GM23338 (cell line): ENCODE measurements at regions not wholly inside any gene's neighbourhood (a gene's known extent, or its start where the extent isn't known, plus 50 kb on each side); places are given as distances from the start of the nearest gene placed in this dataset.
A peak's percentile ranks its signal among the peaks of the same experiment; 100 is the strongest.

Source experiments
- ATAC-seq: fragments of 200-7000 bp; cut with Tn5 transposase; 3 replicates; pipeline ENCODE4 v1.9.1; 2020
- DNase-seq: peaks from one replicate; pipeline ENCODE4 v3.0.0-alpha.2; 2015; ENCODE audit warnings: low spot score
- H2AFZ ChIP-seq: fragments of 200-600 bp; sonication (generic); 2 replicates; pipeline ENCODE4 v1.8.0; 2016; ENCODE audit warnings: antibody characterized with exemption, mild to moderate bottlenecking, moderate library complexity
- H3F3A ChIP-seq: fragments of 200-600 bp; sonication (generic); replicated peaks from 2 replicates; pipeline ENCODE4 v1.8.0; 2017; ENCODE audit warnings: antibody characterized with exemption, mixed run types, low read depth
- H3K27ac ChIP-seq: fragments of 200-600 bp; sonication (generic); 2 replicates; pipeline ENCODE4 v1.6.1; 2016; ENCODE audit warnings: low read depth
- H3K27me3 ChIP-seq: fragments of 200-600 bp; sonication (generic); 2 replicates; pipeline ENCODE4 v1.8.0; 2016; ENCODE audit warnings: mild to moderate bottlenecking, mixed run types, moderate library complexity; ENCODE audit not compliant: insufficient read depth
- H3K36me3 ChIP-seq: fragments of 200-600 bp; sonication (generic); 2 replicates; pipeline ENCODE4 v1.8.0; 2016; ENCODE audit warnings: mild to moderate bottlenecking; ENCODE audit not compliant: insufficient read depth
- H3K4me1 ChIP-seq: fragments of 200-600 bp; sonication (generic); 2 replicates; pipeline ENCODE4 v1.8.0; 2016; ENCODE audit warnings: mild to moderate bottlenecking, moderate library complexity; ENCODE audit not compliant: insufficient read depth
- H3K4me2 ChIP-seq: fragments of 200-600 bp; sonication (generic); 2 replicates; pipeline ENCODE4 v1.7.1; 2017; ENCODE audit warnings: mixed run types
- H3K4me3 ChIP-seq: fragments of 200-600 bp; sonication (generic); 2 replicates; pipeline ENCODE4 v1.6.1; 2016; ENCODE audit warnings: mixed run types
- H3K79me2 ChIP-seq: fragments of 200-600 bp; sonication (generic); replicated peaks from 2 replicates; pipeline ENCODE4 v1.8.0; 2017; ENCODE audit warnings: mild to moderate bottlenecking; ENCODE audit not compliant: insufficient read depth
- H3K9me2 ChIP-seq: fragments of 200-600 bp; sonication (generic); 2 replicates; pipeline ENCODE4 v1.8.0; 2017; ENCODE audit not compliant: insufficient read depth
- H4K20me1 ChIP-seq: fragments of 200-600 bp; sonication (generic); replicated peaks from 2 replicates; pipeline ENCODE4 v1.8.0; 2017; ENCODE audit warnings: mild to moderate bottlenecking; ENCODE audit not compliant: insufficient read depth
- H3K27ac Mint-ChIP-seq: 2 replicates; pipeline ENCODE4 v1.8.0; 2020; ENCODE audit warnings: inconsistent platforms, mild to moderate bottlenecking, moderate library complexity, mixed read lengths
- H3K27me3 Mint-ChIP-seq: 3 replicates; pipeline ENCODE4 v1.8.0; 2022; ENCODE audit warnings: low read depth, mild to moderate bottlenecking, moderate library complexity, mixed read lengths, inconsistent platforms; ENCODE audit not compliant: insufficient read depth, poor library complexity
- H3K36me3 Mint-ChIP-seq: 3 replicates; pipeline ENCODE4 v1.8.0; 2021; ENCODE audit warnings: low read depth, mild to moderate bottlenecking, inconsistent platforms, moderate library complexity, mixed read lengths
- H3K4me1 Mint-ChIP-seq: 3 replicates; pipeline ENCODE4 v1.8.0; 2020; ENCODE audit warnings: mild to moderate bottlenecking, inconsistent platforms, mixed read lengths
- H3K4me3 Mint-ChIP-seq: 3 replicates; pipeline ENCODE4 v1.8.0; 2021; ENCODE audit warnings: moderate library complexity, mild to moderate bottlenecking, inconsistent platforms, mixed read lengths
- H3K9me3 Mint-ChIP-seq: 3 replicates; pipeline ENCODE4 v1.8.0; 2020; ENCODE audit warnings: moderate library complexity, mild to moderate bottlenecking, inconsistent platforms, mixed read lengths
- CREB1 ChIP-seq: fragments of 250-450 bp; sonication (Bioruptor Pico); IDR thresholded peaks from 2 replicates; pipeline ENCODE4 v1.5.0; 2020; ENCODE audit warnings: low read depth, mild to moderate bottlenecking, moderate library complexity
- CTCF ChIP-seq, 2 experiments: fragments of 200-600 bp in 1 of 2; sonication (generic) in 1 of 2; conservative IDR thresholded peaks; 2 replicates each; pipeline versions ENCODE4 v1.5.1 to v1.6.1; 2016 to 2017; ENCODE audit warnings: antibody characterized with exemption in 2 of 2, low read depth in 2 of 2, mild to moderate bottlenecking in 2 of 2, moderate library complexity in 1 of 2
- EZH2 ChIP-seq: fragments of 200-600 bp; sonication (generic); IDR thresholded peaks from one replicate; pipeline ENCODE4 v1.8.0; 2017; ENCODE audit warnings: antibody characterized with exemption, mild to moderate bottlenecking, low read depth; ENCODE audit not compliant: unreplicated experiment
- EZH2phosphoT487 ChIP-seq: fragments of 200-600 bp; sonication (generic); IDR thresholded peaks from one replicate; pipeline ENCODE4 v1.8.1; 2018; ENCODE audit warnings: antibody characterized with exemption; ENCODE audit not compliant: unreplicated experiment
- JUNB ChIP-seq: IDR thresholded peaks from one replicate; pipeline ENCODE4 v1.6.1; 2016; ENCODE audit warnings: antibody characterized with exemption; ENCODE audit not compliant: unreplicated experiment
- NANOG ChIP-seq: IDR thresholded peaks from 2 replicates; pipeline ENCODE4 v1.6.1; 2016; ENCODE audit warnings: antibody characterized with exemption, borderline replicate concordance
- POLR2AphosphoS5 ChIP-seq: IDR thresholded peaks from 2 replicates; pipeline ENCODE4 v1.6.1; 2016; ENCODE audit warnings: antibody characterized with exemption, low read depth
- STAT1 ChIP-seq: IDR thresholded peaks from one replicate; pipeline ENCODE4 v1.6.1; 2016; ENCODE audit warnings: antibody characterized with exemption; ENCODE audit not compliant: unreplicated experiment
- ZNF114 ChIP-seq: fragments of 250-450 bp; sonication (Bioruptor Pico); IDR thresholded peaks from 2 replicates; pipeline ENCODE4 v1.5.0; 2020; ENCODE audit warnings: mild to moderate bottlenecking, moderate library complexity
- ZNF331 ChIP-seq: fragments of 250-450 bp; sonication (Bioruptor Pico); IDR thresholded peaks from 2 replicates; pipeline ENCODE4 v1.5.0; 2020; ENCODE audit warnings: low read depth, mild to moderate bottlenecking, moderate library complexity
- ZNF462 ChIP-seq: fragments of 250-450 bp; sonication (Bioruptor Pico); IDR thresholded peaks from 2 replicates; pipeline ENCODE4 v1.5.0; 2020; ENCODE audit warnings: mild to moderate bottlenecking, moderate library complexity
- TF ChIP-seq, protein P1 (sequence below): IDR thresholded peaks from 2 replicates; pipeline ENCODE4 v1.6.1; 2016; ENCODE audit warnings: antibody characterized with exemption

DNA sequence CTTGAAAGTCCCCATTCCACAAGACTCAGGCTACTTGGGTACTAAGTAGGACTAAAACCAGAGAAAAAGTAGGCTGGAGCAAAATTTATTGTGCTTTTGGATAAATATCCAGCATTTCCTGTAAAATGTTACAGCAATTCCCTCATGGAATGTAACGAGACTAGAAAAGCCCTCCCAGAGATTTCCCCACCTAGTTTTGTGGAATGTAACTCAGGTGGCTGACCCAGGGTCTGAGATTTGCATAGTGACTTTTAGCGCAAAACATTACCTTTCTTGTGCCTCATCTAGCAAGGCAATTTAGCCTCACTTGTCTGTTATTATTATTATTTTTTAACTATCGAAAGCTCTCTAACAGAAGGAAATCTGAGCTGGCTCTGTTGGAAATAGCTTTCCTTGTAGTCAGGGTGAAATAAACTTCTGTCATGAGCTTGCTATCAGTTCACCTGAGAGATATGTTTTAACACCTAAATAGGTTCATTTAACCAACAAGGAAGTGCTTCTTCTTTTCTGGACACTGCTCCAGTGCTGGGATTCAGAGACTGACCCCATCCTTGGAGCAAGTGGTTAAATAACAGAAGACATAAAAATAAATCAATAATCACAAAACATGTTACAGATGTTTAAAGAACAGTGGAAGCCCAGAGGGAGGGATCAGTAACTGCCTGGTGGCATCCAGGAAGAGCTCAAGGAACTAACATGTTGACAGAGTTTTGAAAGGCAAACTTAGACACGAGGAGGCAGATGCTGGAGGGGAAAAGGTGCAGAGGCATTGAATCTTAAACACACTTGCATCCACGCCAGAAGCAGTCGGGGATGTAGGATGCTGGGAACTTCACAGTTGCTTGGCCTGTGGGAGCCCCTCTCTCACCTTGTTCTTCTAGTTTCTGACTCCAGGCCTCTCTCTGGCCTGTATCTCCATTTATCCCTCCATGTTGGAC lies 68.3 kb upstream of the RHOU start:
- H3K4me2 ChIP-seq, result no peak overlapping the region
- no peaks in the 10 kb centered on the region; the same call in 1 of the 2 replicates for H4K20me1 ChIP-seq
- Mint-ChIP-seq H3K4me3 (no peak overlapping the region), H3K4me1 (peaks cover 7% of the 10 kb centered on the region; the same call in 1 of the 3 replicates), H3K27ac (no peak overlapping the region), H3K9me3 (no peaks in the 10 kb centered on the region), H3K27me3 (no peaks in the 10 kb centered on the region), H3K36me3 (no peaks in the 10 kb centered on the region)
- no peak overlapping the region for H3K4me3 ChIP-seq
- TF ChIP-seq POLR2AphosphoS5 (no peak), JUNB (no peak), ZNF114 (CRISPR knock-in tag) (no peak), CREB1 (no peak), STAT1 (no peak), ZNF462 (CRISPR knock-in tag) (no peak), EZH2phosphoT487 (no peak), CTCF (conservative IDR thresholded peaks at IDR 0.05; ENCODE audit: low read depth in 2 of 2) (no peak), EZH2 (no peak), ZNF331 (CRISPR knock-in tag) (no peak), NANOG (no peak)
- TF ChIP-seq, protein P1, sequence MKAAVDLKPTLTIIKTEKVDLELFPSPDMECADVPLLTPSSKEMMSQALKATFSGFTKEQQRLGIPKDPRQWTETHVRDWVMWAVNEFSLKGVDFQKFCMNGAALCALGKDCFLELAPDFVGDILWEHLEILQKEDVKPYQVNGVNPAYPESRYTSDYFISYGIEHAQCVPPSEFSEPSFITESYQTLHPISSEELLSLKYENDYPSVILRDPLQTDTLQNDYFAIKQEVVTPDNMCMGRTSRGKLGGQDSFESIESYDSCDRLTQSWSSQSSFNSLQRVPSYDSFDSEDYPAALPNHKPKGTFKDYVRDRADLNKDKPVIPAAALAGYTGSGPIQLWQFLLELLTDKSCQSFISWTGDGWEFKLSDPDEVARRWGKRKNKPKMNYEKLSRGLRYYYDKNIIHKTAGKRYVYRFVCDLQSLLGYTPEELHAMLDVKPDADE, result no peak
- no peaks in the 10 kb centered on the region for H3K9me2 ChIP-seq
- peak; percentile 30 for DNase-seq
- no peaks in the 10 kb centered on the region for H3F3A ChIP-seq
- no peaks in the 10 kb centered on the region for H3K79me2 ChIP-seq
- no peak overlapping the region for H3K27ac ChIP-seq
- H3K36me3 ChIP-seq, result no peaks in the 10 kb centered on the region
- ATAC-seq, result no peak
- H2AFZ ChIP-seq, result no peak overlapping the region
- H3K4me1 ChIP-seq, result no peaks in the 10 kb centered on the region
- H3K27me3 ChIP-seq, result no peaks in the 10 kb centered on the region
